ENCODE measurements at regions not wholly inside any gene's neighbourhood (a gene's known extent, or its start where the extent isn't known, plus 50 kb on each side); places are given as distances from the start of the nearest gene placed in this dataset.
A peak's percentile ranks its signal among the peaks of the same experiment; 100 is the strongest.

DNA sequence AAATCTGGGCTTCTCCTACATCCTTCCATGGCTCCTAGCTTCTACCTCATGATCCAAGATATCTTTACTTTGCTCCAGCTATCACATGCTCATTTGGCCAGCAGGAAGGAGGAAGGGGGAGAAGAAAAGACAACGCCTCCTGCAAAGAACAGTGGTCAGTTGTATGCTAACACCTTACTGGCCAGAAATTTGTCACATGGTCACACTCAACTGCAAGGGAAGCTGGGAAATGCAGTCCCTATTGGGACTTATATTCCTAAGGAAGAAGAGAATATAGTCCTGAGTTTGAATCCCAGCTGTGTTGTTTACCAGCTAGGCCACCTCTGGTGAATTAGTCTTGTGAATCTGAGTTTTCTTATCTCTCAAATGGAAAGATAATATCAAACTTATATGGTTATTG lies 272.0 kb downstream of the BLID start:
- intact Hi-C loops (cut with micrococcal nuclease), result no loop called here
- RAD21 ChIA-PET (ENCODE audit: low non-redundant PET in 1 of 2, low total read pairs in 2 of 2, uncharacterized antibody in 2 of 2, unreplicated experiment in 2 of 2), result interaction anchor here in 1 of 2 experiments (1.7 kb wide), 1 partner anchor 662 kb away, joined by 3 read pairs; no protein-coding TSS in a partner anchor

DNA sequence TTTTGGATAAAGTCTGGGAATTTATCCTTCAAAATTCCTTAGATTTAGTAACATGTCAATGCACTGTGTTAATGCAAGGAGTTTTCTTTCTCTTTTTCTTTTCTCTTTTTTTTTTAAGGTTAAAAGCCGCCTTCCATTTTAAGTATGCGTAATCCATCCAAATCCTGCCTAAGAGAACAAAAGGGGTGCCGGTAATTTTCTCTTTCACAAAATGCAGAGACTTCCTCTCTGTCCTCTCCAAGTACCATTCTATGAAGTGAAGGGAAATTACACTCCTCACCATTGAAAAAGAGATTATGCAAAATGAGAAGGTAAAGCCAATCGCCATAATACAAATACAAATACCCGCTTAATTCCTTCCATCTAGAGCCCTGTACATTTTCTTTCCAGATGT lies 273.8 kb downstream of the BLID start:
- ChIA-PET RAD21 (ENCODE audit: low non-redundant PET in 1 of 2, low total read pairs in 2 of 2, uncharacterized antibody in 2 of 2, unreplicated experiment in 2 of 2) (no interaction called here), CTCF (no interaction called here), POLR2A (no interaction called here)
- BruUV-seq (replicated peaks), result no TSS peak
- DNase-seq (ENCODE audit: low read depth, low spot score) (no peak), ATAC-seq (no peak)
- Histone ChIP-seq H3K79me2 (ENCODE audit: insufficient read depth, low read length) (no peaks in the 10 kb centered on the region), H2AFZ (ENCODE audit: low read depth, low read length, poor library complexity, severe bottlenecking) (no peak overlapping the region), H3K4me1 (ENCODE audit: control insufficient read depth in 1 of 2, insufficient read depth in 2 of 2, low read length in 2 of 2) (no peaks in the 10 kb centered on the region), H4K20me1 (ENCODE audit: insufficient read depth) (no peaks in the 10 kb centered on the region), H3K36me3 (ENCODE audit: control insufficient read depth in 1 of 2, insufficient read depth in 2 of 2, low read length in 2 of 2) (no peaks in the 10 kb centered on the region), H3K4me2 (ENCODE audit: low read length) (no peak overlapping the region), H3K4me3 (replicated peaks in 1 of 2; ENCODE audit: low read depth in 1 of 2, low read length in 2 of 2) (no peak overlapping the region), H3K9me3 (ENCODE audit: control insufficient read depth in 1 of 2, insufficient read depth in 1 of 2, low read depth in 1 of 2, low read length in 2 of 2) (peaks cover 0 to 2% of the 10 kb centered on the region in 2 experiments; a peak in 1 of 4 replicates), H3K27ac (ENCODE audit: low read depth, low read length) (no peak overlapping the region), H3K27me3 (ENCODE audit: insufficient read depth, low read length) (no peaks in the 10 kb centered on the region), H3K9me2 (ENCODE audit: insufficient read depth) (no peaks in the 10 kb centered on the region), H3K9ac (ENCODE audit: low read length) (no peak overlapping the region)
- intact Hi-C loops (cut with micrococcal nuclease), result no loop called here
- no peak for TF ChIP-seq EZH2phosphoT487 (IDR thresholded peaks at IDR 0.05; ENCODE audit: borderline replicate concordance)
- TF ChIP-seq, protein P1, sequence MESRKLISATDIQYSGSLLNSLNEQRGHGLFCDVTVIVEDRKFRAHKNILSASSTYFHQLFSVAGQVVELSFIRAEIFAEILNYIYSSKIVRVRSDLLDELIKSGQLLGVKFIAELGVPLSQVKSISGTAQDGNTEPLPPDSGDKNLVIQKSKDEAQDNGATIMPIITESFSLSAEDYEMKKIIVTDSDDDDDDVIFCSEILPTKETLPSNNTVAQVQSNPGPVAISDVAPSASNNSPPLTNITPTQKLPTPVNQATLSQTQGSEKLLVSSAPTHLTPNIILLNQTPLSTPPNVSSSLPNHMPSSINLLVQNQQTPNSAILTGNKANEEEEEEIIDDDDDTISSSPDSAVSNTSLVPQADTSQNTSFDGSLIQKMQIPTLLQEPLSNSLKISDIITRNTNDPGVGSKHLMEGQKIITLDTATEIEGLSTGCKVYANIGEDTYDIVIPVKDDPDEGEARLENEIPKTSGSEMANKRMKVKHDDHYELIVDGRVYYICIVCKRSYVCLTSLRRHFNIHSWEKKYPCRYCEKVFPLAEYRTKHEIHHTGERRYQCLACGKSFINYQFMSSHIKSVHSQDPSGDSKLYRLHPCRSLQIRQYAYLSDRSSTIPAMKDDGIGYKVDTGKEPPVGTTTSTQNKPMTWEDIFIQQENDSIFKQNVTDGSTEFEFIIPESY (IDR thresholded peaks at IDR 0.05; ENCODE audit: extremely low read depth, insufficient replicate concordance, low read length), result no peak
- TF ChIP-seq ELF1 (IDR thresholded peaks at IDR 0.05; ENCODE audit: borderline replicate concordance, low read depth), result no peak
- no peak for TF ChIP-seq RAD21 (IDR thresholded peaks at IDR 0.05; ENCODE audit: low read depth)
- no peak for TF ChIP-seq JUND (IDR thresholded peaks at IDR 0.05)
- no peak for TF ChIP-seq POLR2A (IDR thresholded peaks at IDR 0.05; ENCODE audit: borderline replicate concordance, extremely low read depth, insufficient read depth, insufficient read length)
- TF ChIP-seq, protein P2, sequence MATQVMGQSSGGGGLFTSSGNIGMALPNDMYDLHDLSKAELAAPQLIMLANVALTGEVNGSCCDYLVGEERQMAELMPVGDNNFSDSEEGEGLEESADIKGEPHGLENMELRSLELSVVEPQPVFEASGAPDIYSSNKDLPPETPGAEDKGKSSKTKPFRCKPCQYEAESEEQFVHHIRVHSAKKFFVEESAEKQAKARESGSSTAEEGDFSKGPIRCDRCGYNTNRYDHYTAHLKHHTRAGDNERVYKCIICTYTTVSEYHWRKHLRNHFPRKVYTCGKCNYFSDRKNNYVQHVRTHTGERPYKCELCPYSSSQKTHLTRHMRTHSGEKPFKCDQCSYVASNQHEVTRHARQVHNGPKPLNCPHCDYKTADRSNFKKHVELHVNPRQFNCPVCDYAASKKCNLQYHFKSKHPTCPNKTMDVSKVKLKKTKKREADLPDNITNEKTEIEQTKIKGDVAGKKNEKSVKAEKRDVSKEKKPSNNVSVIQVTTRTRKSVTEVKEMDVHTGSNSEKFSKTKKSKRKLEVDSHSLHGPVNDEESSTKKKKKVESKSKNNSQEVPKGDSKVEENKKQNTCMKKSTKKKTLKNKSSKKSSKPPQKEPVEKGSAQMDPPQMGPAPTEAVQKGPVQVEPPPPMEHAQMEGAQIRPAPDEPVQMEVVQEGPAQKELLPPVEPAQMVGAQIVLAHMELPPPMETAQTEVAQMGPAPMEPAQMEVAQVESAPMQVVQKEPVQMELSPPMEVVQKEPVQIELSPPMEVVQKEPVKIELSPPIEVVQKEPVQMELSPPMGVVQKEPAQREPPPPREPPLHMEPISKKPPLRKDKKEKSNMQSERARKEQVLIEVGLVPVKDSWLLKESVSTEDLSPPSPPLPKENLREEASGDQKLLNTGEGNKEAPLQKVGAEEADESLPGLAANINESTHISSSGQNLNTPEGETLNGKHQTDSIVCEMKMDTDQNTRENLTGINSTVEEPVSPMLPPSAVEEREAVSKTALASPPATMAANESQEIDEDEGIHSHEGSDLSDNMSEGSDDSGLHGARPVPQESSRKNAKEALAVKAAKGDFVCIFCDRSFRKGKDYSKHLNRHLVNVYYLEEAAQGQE (IDR thresholded peaks at IDR 0.05; ENCODE audit: low read depth), result no peak
- TF ChIP-seq ZNF274 (IDR thresholded peaks at IDR 0.05; ENCODE audit: low read depth, low read length), result no peak
- no peak for TF ChIP-seq FOSL1 (IDR thresholded peaks at IDR 0.05; ENCODE audit: low read depth)
- no peak for TF ChIP-seq ZFX (IDR thresholded peaks at IDR 0.05)
- TF ChIP-seq SP1 (IDR thresholded peaks at IDR 0.05; ENCODE audit: low read depth), result no peak
- TF ChIP-seq, protein P3, sequence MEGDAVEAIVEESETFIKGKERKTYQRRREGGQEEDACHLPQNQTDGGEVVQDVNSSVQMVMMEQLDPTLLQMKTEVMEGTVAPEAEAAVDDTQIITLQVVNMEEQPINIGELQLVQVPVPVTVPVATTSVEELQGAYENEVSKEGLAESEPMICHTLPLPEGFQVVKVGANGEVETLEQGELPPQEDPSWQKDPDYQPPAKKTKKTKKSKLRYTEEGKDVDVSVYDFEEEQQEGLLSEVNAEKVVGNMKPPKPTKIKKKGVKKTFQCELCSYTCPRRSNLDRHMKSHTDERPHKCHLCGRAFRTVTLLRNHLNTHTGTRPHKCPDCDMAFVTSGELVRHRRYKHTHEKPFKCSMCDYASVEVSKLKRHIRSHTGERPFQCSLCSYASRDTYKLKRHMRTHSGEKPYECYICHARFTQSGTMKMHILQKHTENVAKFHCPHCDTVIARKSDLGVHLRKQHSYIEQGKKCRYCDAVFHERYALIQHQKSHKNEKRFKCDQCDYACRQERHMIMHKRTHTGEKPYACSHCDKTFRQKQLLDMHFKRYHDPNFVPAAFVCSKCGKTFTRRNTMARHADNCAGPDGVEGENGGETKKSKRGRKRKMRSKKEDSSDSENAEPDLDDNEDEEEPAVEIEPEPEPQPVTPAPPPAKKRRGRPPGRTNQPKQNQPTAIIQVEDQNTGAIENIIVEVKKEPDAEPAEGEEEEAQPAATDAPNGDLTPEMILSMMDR (IDR thresholded peaks at IDR 0.05 in 2 of 3, conservative IDR thresholded peaks at IDR 0.05 in 1 of 3; ENCODE audit: borderline replicate concordance in 1 of 3, insufficient read depth in 1 of 3, low read depth in 2 of 3, low read length in 2 of 3), result no peak
- no peak for TF ChIP-seq SIN3A (IDR thresholded peaks at IDR 0.05; ENCODE audit: low read depth)
- TF ChIP-seq EGR1 (IDR thresholded peaks at IDR 0.05; ENCODE audit: low read depth), result no peak

More for the DNA sequence above, 272.0 kb downstream of the BLID start:
- peak; percentile 75 for ATAC-seq
- H2AFZ ChIP-seq (ENCODE audit: low read depth, low read length, poor library complexity, severe bottlenecking), result no peak overlapping the region
- H3K36me3 ChIP-seq (ENCODE audit: control insufficient read depth in 1 of 2, insufficient read depth in 2 of 2, low read length in 2 of 2), result no peaks in the 10 kb centered on the region
- H3K79me2 ChIP-seq (ENCODE audit: insufficient read depth, low read length), result no peaks in the 10 kb centered on the region
- H3K9me2 ChIP-seq (ENCODE audit: insufficient read depth), result no peaks in the 10 kb centered on the region
- no peak overlapping the region for H3K4me2 ChIP-seq (ENCODE audit: low read length)
- CTCF ChIA-PET, result no interaction called here
- no peaks in the 10 kb centered on the region for H3K4me1 ChIP-seq (ENCODE audit: control insufficient read depth in 1 of 2, insufficient read depth in 2 of 2, low read length in 2 of 2)
- POLR2A ChIA-PET, result no interaction called here
- no peak overlapping the region for H3K4me3 ChIP-seq (replicated peaks in 1 of 2; ENCODE audit: low read depth in 1 of 2, low read length in 2 of 2)
- no peak overlapping the region for H3K27ac ChIP-seq (ENCODE audit: low read depth, low read length)
- no peak for DNase-seq (ENCODE audit: low read depth, low spot score)
- no peaks in the 10 kb centered on the region for H3K27me3 ChIP-seq (ENCODE audit: insufficient read depth, low read length)
- no peak overlapping the region for H3K9ac ChIP-seq (ENCODE audit: low read length)
- H3K9me3 ChIP-seq (ENCODE audit: control insufficient read depth in 1 of 2, insufficient read depth in 1 of 2, low read depth in 1 of 2, low read length in 2 of 2), result no peaks in the 10 kb centered on the region
- TF ChIP-seq SP1 (IDR thresholded peaks at IDR 0.05; ENCODE audit: low read depth) (peak; percentile 10; the same call in 1 of the 2 replicates), ZFX (IDR thresholded peaks at IDR 0.05) (no peak)
- no peaks in the 10 kb centered on the region for H4K20me1 ChIP-seq (ENCODE audit: insufficient read depth)
- no TSS peak for BruUV-seq (replicated peaks)

Measured in HCT116 (cell line).